Activated CD4-positive, alpha-beta T cell treated with anti-CD3 and anti-CD28 coated beads, Interleukin-2, amount 10 ng/mL, durations not matched to agents 7 days and 5 days (primary cell): ENCODE measurements at regions not wholly inside any gene's neighbourhood (a gene's known extent, or its start where the extent isn't known, plus 50 kb on each side); places are given as distances from the start of the nearest gene placed in this dataset.
"Not testable (repeated sequence)": the region's sequence is repeated elsewhere in the genome, so short reads cannot be mapped to it uniquely, and the experiment has no call there.

Experiments
- CTCF ChIA-PET: fragments of 350-600 bp; sonication (Branson Sonifier 250); formaldehyde crosslinking; loops from one replicate; lab custom pipeline; 2021; ENCODE audit warnings: antibody characterized with exemption; lab: Charles Lee
- POLR2A ChIA-PET: fragments of 350-600 bp; sonication (Branson Sonifier 250); formaldehyde crosslinking; loops from one replicate; lab custom pipeline; 2021; ENCODE audit warnings: antibody characterized with exemption; lab: Charles Lee
- DNase-seq: peaks from one replicate; pipeline ENCODE4 v3.0.0-alpha.2; 2020
- H3K27ac Mint-ChIP-seq: one replicate; pipeline ENCODE4 v1.8.0; 2021; ENCODE audit warnings: mild to moderate bottlenecking, moderate library complexity, mixed read lengths
- H3K27me3 Mint-ChIP-seq: one replicate; pipeline ENCODE4 v1.8.0; 2021; ENCODE audit warnings: mixed read lengths
- H3K36me3 Mint-ChIP-seq: one replicate; pipeline ENCODE4 v1.8.0; 2021; ENCODE audit warnings: low read depth, mixed read lengths
- H3K4me1 Mint-ChIP-seq: one replicate; pipeline ENCODE4 v1.8.0; 2021; ENCODE audit warnings: mixed read lengths
- H3K4me3 Mint-ChIP-seq: one replicate; pipeline ENCODE4 v1.8.0; 2021; ENCODE audit warnings: mild to moderate bottlenecking, moderate library complexity, mixed read lengths
- H3K9me3 Mint-ChIP-seq: one replicate; pipeline ENCODE4 v1.8.0; 2021; ENCODE audit warnings: mixed read lengths

- POLR2A ChIA-PET = no interaction called here
- Mint-ChIP-seq H3K4me3 (no peak overlapping the region), H3K36me3 (no peaks in the 10 kb centered on the region), H3K9me3 (no peaks in the 10 kb centered on the region), H3K27me3 (peaks cover 27% of the 10 kb centered on the region), H3K27ac (no peak overlapping the region), H3K4me1 (no peaks in the 10 kb centered on the region)
- CTCF ChIA-PET = no interaction called here
- DNase-seq = no peak
Measured at GRCh38 chr7:148489678-148490077, 100.9 kb upstream of the C7orf33 start.

DNA sequence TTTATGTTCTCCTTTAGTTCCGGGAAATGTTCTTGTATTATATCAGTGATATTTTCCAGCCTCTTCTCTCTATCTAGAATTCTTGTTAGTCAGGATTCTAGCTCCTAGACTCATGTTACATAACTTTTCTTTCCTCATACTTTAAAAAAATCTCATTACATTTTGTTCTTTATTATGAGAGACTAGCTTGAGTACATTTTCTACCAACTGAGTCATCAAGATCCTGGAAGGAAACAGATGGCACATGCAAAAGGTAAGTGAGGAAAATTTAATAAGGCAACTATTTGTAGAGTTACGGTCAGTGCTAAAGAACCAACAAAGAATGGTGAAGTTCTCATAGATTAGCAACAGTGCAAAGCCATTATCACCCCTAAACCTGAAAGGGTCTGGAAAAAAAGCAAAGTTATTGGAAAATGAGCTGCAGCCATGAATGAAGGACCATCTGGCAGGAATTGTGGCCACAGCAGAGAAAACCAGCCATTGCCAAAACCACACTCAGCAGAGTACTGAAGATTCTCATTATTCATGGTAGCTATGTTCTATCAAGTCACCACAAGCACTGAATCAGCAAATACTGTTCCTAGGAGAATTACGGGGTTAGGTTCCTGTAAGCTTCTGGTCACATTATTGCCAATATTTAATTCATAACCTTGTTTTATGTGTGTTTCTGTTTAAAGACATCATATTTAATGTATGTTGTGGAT, 98.3 kb upstream of the C7orf33 start:
- H3K36me3 Mint-ChIP-seq = no peaks in the 10 kb centered on the region
- H3K4me1 Mint-ChIP-seq = no peaks in the 10 kb centered on the region
- no peak for DNase-seq
- H3K9me3 Mint-ChIP-seq = no peaks in the 10 kb centered on the region
- H3K27me3 Mint-ChIP-seq = peaks cover 32% of the 10 kb centered on the region
- H3K4me3 Mint-ChIP-seq = no peak overlapping the region
- POLR2A ChIA-PET = no interaction called here
- no peak overlapping the region for H3K27ac Mint-ChIP-seq
- CTCF ChIA-PET = no interaction called here

DNA sequence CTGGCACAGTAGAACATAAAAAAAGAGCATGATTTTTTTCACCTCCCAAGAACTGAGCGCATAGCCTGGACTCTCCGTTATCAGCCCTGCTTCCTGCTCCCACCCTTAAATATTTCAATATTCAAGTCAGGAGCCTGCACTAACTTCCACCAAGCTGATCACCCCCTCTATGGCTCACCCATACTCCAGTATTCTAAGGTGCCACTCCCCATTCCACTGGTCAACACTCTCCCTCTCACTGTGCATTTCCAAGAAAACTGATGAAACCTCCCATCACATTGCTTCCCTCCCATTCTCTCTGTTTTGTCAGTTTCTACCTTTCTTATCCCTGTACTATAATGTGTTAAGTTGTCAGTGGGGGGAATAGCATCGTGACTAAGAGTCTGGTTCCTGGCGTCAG, 95.0 kb upstream of the C7orf33 start:
- no peak overlapping the region for H3K27ac Mint-ChIP-seq
- H3K36me3 Mint-ChIP-seq = no peaks in the 10 kb centered on the region
- no peak for DNase-seq
- peaks cover 37% of the 10 kb centered on the region for H3K27me3 Mint-ChIP-seq
- POLR2A ChIA-PET = no interaction called here
- CTCF ChIA-PET = interaction anchor here (1.3 kb wide), 1 partner anchor 157 kb away, joined by 3 read pairs; no protein-coding TSS in a partner anchor
- H3K9me3 Mint-ChIP-seq = no peaks in the 10 kb centered on the region
- no peak overlapping the region for H3K4me3 Mint-ChIP-seq
- H3K4me1 Mint-ChIP-seq = no peaks in the 10 kb centered on the region

DNA sequence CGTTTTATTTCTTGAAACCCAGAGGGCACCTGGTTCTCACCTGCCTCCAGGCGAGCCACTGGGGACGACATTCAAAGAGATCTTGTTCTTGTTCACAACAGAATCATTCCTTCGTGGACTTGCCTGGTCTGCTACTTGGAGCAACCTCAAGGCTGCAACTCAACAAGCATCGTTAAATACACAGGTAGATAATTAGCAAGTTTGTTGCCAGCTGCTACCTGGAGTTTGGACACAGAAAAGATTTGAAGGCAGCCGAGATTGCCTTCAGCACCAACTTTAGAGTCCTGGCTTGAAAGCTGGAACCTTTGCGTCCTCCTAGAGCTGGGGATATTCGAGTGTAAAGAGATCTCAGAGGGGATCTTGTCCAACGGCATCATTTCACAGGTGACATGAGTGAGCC, 89.6 kb upstream of the C7orf33 start:
- peaks cover 4% of the 10 kb centered on the region for H3K4me1 Mint-ChIP-seq
- peaks cover 22% of the 10 kb centered on the region for H3K27me3 Mint-ChIP-seq
- ChIA-PET POLR2A (no interaction called here), CTCF (no interaction called here)
- no peaks in the 10 kb centered on the region for H3K9me3 Mint-ChIP-seq
- DNase-seq = no peak
- no peak overlapping the region for H3K4me3 Mint-ChIP-seq
- H3K36me3 Mint-ChIP-seq = no peaks in the 10 kb centered on the region
- no peak overlapping the region for H3K27ac Mint-ChIP-seq

GRCh38 chr7:148503900-148504487, 86.6 kb upstream of the C7orf33 start:
- ChIA-PET CTCF (no interaction called here), POLR2A (no interaction called here)
- Mint-ChIP-seq H3K9me3 (no peaks in the 10 kb centered on the region), H3K4me3 (no peak overlapping the region), H3K27me3 (peaks cover 18% of the 10 kb centered on the region), H3K36me3 (no peaks in the 10 kb centered on the region), H3K27ac (no peak overlapping the region), H3K4me1 (peaks cover 16% of the 10 kb centered on the region)
- DNase-seq = peak; percentile 34

DNA sequence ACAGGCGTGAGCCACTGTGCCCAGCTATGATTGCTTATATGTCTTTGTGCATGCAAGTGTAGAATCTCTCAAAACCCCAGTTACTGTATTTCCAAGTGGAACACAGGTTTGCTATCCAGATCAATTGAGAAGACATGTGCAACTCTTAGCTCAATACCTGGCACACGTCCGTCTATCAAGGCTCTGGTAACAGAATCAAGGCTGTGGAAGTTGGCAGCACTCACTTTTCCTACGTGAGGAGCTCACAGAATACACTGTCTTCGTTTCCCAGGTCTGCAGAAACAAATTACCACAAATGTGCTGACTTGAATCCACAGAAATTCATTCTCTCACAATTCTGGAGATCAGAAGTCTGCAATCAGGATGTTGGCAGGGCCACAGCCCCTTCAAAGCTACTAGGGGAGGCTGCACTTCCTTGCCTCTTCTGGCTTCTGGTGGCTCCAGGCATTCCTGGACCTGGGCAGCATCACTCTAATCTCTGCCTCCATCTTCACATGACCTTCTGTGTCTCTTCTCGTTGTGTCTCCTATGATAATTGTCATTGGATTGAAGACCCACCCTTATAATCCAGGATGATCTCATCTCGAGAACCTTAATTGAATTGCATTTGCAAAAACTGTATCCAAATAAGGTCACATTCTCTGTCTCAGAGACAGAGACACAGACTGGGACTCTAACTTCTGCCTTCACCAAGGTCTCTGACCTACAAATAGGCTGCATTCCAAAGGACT, 84.8 kb upstream of the C7orf33 start:
- H3K27me3 Mint-ChIP-seq = peaks cover 14% of the 10 kb centered on the region
- ChIA-PET POLR2A (no interaction called here), CTCF (interaction anchor here (1.2 to 1.3 kb wide), 2 partner anchors 457 to 461 kb away, joined by 3 read pairs; no protein-coding TSS in a partner anchor)
- H3K4me3 Mint-ChIP-seq = no peak overlapping the region
- H3K9me3 Mint-ChIP-seq = no peaks in the 10 kb centered on the region
- peaks cover 16% of the 10 kb centered on the region for H3K4me1 Mint-ChIP-seq
- H3K27ac Mint-ChIP-seq = no peak overlapping the region
- no peaks in the 10 kb centered on the region for H3K36me3 Mint-ChIP-seq
- DNase-seq = no peak

DNA sequence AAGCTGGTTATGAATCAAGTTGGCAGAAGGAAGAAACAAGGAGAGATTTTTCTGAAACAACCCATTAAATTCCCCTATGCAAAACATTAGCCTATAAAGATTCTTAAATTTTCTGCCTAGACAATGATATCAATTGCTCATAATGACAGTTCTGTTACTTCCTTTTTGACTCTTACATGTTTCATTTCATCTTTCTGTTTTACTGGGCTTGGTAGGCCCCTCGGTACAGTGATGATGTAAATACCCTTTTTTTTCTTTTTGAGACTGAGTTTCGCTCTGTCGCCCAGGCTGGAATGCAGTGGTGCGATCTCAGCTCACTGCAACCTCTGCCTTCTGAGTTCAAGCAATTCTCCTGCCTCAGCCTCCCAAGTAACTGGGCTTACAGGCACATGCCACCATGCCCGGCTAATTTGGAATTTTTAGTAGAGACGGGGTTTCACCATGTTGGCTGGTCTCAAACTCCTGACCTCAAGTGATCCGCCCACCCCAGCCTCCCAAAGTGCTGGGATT, 83.4 kb upstream of the C7orf33 start:
- CTCF ChIA-PET, H3K36me3 Mint-ChIP-seq, POLR2A ChIA-PET, DNase-seq, H3K27ac Mint-ChIP-seq, H3K9me3 Mint-ChIP-seq, H3K27me3 Mint-ChIP-seq, H3K4me3 Mint-ChIP-seq: not testable (repeated sequence)
- H3K4me1 Mint-ChIP-seq = peaks cover 16% of the 10 kb centered on the region

DNA sequence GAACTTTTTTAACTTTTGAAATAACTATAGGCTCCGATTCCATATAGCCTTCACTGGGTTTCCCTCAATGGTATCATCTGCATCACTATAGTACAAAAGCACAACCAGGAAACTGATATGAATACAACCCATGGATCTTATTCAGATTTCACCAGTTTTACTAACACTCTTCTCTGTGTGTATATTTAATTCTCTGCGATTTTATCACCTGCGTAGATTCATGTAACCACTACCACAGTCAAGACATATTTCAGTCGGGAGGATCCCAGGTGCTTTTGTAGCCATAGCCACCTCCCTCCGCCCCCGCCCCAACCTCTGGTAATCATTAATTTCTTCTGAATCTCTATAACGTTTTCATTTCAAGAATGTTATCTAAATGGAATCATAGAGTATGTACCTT, 82.8 kb upstream of the C7orf33 start:
- no peaks in the 10 kb centered on the region for H3K9me3 Mint-ChIP-seq
- H3K4me3 Mint-ChIP-seq = no peak overlapping the region
- H3K36me3 Mint-ChIP-seq = no peaks in the 10 kb centered on the region
- H3K4me1 Mint-ChIP-seq = peaks cover 16% of the 10 kb centered on the region
- no peak for DNase-seq
- H3K27ac Mint-ChIP-seq = no peak overlapping the region
- CTCF ChIA-PET = no interaction called here
- POLR2A ChIA-PET = no interaction called here
- H3K27me3 Mint-ChIP-seq = peaks cover 7% of the 10 kb centered on the region

DNA sequence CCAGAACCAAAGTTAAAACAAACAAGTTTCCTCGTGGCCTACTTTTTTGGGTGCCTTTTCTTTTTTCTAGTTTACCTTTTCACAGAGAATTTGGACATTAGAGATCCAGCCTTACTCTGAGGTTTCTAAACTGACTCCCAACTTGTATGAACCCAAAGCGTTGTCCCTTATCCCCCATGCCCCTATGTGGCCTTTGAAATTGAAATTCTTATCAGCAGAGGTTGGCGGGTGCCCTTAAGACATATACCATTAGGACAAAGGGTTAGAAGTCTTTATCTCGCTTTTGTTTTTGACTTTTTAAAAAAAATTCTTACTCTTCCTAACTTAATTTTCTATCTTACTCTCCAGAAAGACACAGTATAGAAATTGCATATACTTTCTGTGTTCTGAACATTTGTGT, 76.3 kb upstream of the C7orf33 start:
- ChIA-PET POLR2A (no interaction called here), CTCF (no interaction called here)
- H3K27me3 Mint-ChIP-seq = peaks cover 10% of the 10 kb centered on the region
- no peaks in the 10 kb centered on the region for H3K9me3 Mint-ChIP-seq
- no peaks in the 10 kb centered on the region for H3K36me3 Mint-ChIP-seq
- DNase-seq = no peak
- H3K4me3 Mint-ChIP-seq = no peak overlapping the region
- no peaks in the 10 kb centered on the region for H3K4me1 Mint-ChIP-seq
- no peak overlapping the region for H3K27ac Mint-ChIP-seq

DNA sequence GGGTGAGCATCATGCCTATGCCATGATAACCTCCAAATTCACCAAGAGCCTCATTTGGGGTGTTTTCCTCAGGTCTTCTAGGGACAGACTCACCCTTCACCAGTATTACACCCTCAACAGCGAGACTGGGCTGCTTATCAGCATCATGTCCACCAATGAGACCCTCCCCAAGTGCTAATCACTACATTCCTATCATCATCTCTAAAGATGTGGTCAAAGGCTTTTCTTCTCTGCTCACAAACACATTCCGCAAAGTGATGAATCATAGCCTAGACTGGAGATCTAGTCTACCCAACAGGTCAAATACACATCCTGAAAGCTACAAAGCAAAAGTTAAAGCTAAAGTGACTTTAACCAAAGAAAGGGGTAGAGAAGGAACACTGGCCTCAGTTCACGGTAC, 75.3 kb upstream of the C7orf33 start:
- no peaks in the 10 kb centered on the region for H3K4me1 Mint-ChIP-seq
- H3K9me3 Mint-ChIP-seq = no peaks in the 10 kb centered on the region
- H3K4me3 Mint-ChIP-seq = no peak overlapping the region
- ChIA-PET CTCF (no interaction called here), POLR2A (no interaction called here)
- no peak for DNase-seq
- peaks cover 13% of the 10 kb centered on the region for H3K27me3 Mint-ChIP-seq
- H3K27ac Mint-ChIP-seq = no peak overlapping the region
- H3K36me3 Mint-ChIP-seq = no peaks in the 10 kb centered on the region

DNA sequence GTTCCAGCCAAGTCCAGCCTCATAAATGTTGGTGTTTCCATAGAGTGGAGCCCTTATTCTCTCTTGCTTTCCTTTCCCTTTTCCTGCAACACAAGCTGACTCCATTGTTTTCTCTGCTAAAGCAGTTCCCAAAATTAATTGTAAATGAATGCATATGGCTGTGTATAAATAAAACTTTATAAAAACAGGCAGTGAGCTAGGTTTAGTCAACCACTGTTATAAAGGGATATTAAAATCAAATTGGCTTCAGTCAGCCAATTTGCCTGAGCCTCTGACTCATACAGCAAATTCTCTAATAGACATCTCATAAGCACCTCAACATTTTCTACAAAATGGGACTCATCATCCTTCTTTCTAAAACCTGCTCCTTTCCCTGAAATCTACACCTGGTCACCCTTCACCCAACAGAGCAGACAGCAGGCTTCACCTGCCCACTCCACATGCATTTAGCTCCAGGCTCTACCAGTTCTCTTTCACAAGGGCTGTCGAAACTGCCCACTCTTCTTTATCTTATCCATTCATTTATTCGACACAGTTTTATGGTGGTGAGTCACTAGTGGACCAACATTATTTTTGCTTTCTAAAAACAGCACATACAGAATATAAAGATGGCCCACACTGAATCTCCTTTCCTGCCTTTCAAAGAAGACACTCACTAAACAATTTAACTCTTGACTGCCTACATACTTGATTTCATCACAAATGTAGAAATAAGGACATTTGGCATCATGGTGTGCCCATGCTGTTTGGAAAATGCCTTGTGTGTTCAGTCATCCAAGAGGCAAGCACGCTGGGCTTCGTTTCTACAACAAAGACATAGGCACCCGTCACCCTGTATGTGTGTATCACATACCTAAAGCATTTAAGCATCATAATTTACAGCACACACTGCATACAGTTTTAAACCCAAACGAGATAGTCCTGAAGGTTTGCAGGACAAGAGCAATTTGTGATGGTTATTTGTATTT, 74.6 kb upstream of the C7orf33 start:
- Mint-ChIP-seq H3K4me1 (no peaks in the 10 kb centered on the region), H3K27ac (no peak overlapping the region), H3K36me3 (no peaks in the 10 kb centered on the region), H3K9me3 (no peaks in the 10 kb centered on the region), H3K4me3 (no peak overlapping the region), H3K27me3 (peaks cover 15% of the 10 kb centered on the region)
- DNase-seq = no peak
- ChIA-PET POLR2A (no interaction called here), CTCF (no interaction called here)

DNA sequence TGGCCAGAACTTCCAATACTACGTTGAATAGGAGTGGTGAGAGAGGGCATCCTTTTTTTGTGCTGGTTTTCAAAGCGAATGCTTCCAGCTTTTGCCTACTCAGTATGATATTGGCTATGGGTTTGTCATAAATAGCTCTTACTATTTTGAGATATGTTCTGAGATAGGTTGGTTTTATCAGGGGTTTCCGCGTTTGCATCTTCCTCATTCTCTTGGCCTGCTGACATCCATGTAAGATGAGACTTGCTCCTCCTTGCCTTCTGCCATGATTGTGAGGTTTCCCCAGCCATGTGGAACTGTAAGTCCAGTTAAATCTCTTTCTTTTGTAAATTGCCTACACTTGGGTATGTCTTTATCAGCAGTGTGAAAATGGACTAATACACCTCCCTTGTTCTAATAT, 71.2 kb upstream of the C7orf33 start:
- POLR2A ChIA-PET, H3K4me1 Mint-ChIP-seq, H3K4me3 Mint-ChIP-seq, H3K9me3 Mint-ChIP-seq, DNase-seq, H3K36me3 Mint-ChIP-seq, H3K27ac Mint-ChIP-seq, CTCF ChIA-PET: not testable (repeated sequence)
- peaks cover 37% of the 10 kb centered on the region for H3K27me3 Mint-ChIP-seq
